Mesodermal cell (in vitro differentiated cells): ENCODE measurements at regions not wholly inside any gene's neighbourhood (a gene's known extent, or its start where the extent isn't known, plus 50 kb on each side); places are given as distances from the start of the nearest gene placed in this dataset.
"Not testable (repeated sequence)": the region's sequence is repeated elsewhere in the genome, so short reads cannot be mapped to it uniquely, and the experiment has no call there.

Source experiments
- H3K27ac ChIP-seq: 2 replicates; pipeline ENCODE4 v1.7.0; 2013; ENCODE audit warnings: mild to moderate bottlenecking, low read depth, low read length, moderate library complexity; ENCODE audit not compliant: severe bottlenecking
- H3K36me3 ChIP-seq: 2 replicates; pipeline ENCODE4 v1.7.1; 2013; ENCODE audit warnings: mild to moderate bottlenecking, low read length, moderate library complexity; ENCODE audit not compliant: control insufficient read depth, insufficient read depth
- H3K4me1 ChIP-seq: one replicate; pipeline ENCODE4 v1.7.1; 2013; ENCODE audit warnings: mild to moderate bottlenecking, low read length; ENCODE audit not compliant: insufficient read depth, control insufficient read depth, poor library complexity, severe bottlenecking
- H3K4me3 ChIP-seq: 2 replicates; pipeline ENCODE4 v1.7.0; 2013; ENCODE audit warnings: low read length, control low read depth, mild to moderate bottlenecking; ENCODE audit not compliant: insufficient read depth, poor library complexity, severe bottlenecking; ENCODE audit errors: extremely low read depth
- H3K9me3 ChIP-seq: 2 replicates; pipeline ENCODE4 v1.7.1; 2013; ENCODE audit warnings: mild to moderate bottlenecking, low read length, moderate library complexity; ENCODE audit not compliant: control insufficient read depth
- WGBS, 2 experiments: methylation state at CpG; one replicate each; pipeline ENCODE4 v1.1.5; 2013; ENCODE audit warnings: missing lambda C conversion rate in 2 of 2; ENCODE audit not compliant: insufficient coverage in 2 of 2; 5-methylcytosine and 5-hydroxymethylcytosine counted together

DNA sequence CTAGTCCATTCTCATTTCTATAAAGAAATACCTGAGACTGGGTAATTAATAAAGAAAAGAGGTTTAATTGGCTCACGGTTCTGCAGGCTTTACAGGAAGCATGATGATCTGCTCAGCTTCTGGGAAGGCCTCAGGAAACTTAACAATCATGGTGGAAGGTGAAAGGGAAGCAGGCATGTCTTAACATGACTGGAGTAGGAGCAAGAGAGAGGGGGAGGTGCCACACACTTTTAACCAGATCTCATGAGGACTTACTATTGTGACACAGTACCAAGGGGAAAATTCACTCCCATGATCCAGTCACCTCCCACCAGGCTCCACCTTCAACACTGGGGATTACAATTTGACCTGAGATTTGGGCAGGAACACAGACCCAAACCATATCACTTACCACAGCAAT lies 310.1 kb downstream of the SH3GL2 start:
- not testable (repeated sequence) for H3K9me3 ChIP-seq, H3K4me1 ChIP-seq, H3K27ac ChIP-seq, H3K36me3 ChIP-seq, H3K4me3 ChIP-seq
- WGBS, 2 experiments = 100% methylated on average over 1 of the region's 1 CpG

DNA sequence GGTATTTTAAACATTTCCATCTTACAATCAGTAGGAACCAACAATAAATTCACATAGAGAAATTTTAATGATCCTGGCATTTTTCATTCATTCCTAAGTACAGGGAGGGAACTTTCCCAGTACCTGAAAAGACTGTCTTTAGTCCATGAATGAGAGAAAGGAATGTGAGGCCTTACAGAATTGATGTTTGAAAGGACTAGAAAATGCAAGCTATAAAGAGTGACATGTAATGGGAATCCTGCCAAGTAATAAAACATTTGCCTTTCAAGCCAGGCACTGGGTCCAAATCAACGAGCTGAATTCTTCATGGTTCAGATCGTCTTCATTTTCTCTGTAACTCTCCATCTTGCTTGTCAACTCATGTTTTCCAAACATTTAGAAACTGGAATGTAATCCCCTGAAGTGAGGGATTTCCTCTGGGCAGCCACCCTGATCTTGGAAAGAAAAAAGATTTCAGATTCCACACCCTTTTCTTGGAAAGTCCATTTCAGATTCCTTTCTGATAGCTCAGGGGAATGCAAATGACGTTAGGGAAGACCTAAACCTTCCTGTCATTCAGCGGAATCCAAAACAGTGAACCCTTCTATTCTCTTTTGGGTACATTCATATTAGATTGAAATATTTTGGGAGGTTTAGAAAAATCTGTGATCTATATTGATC lies 315.8 kb downstream of the SH3GL2 start:
- Histone ChIP-seq H3K9me3 (no peaks in the 10 kb centered on the region), H3K36me3 (no peaks in the 10 kb centered on the region), H3K27ac (no peak overlapping the region), H3K4me1 (no peaks in the 10 kb centered on the region), H3K4me3 (no peak overlapping the region)
- WGBS, 2 experiments = 43 to 100% methylated on average over 2 of the region's 4 CpGs

DNA sequence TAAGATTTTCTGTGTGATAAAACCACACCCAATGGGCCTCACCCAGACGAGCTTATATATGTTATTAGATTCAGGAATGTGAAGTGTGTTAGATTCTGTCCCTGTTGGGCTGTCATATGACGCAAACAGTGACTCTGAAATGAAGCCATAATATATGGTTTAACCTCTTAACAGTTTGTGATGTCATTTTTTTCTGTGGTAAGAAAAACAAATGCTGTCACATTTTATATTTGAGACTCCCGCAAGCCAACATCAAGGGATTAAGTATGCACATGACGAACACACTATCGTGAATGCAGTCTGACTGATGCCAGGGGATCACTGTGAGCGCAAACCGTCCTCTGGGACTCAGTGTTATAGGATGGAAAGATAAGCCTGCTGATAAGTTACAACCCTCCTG lies 321.7 kb downstream of the SH3GL2 start:
- peaks cover under 1% of the 10 kb centered on the region for H3K4me1 ChIP-seq
- H3K9me3 ChIP-seq = no peaks in the 10 kb centered on the region
- H3K36me3 ChIP-seq = no peaks in the 10 kb centered on the region
- H3K4me3 ChIP-seq = no peak overlapping the region
- WGBS, 2 experiments = 90 to 98% methylated on average over 5 of the region's 7 CpGs
- H3K27ac ChIP-seq = no peak overlapping the region

DNA sequence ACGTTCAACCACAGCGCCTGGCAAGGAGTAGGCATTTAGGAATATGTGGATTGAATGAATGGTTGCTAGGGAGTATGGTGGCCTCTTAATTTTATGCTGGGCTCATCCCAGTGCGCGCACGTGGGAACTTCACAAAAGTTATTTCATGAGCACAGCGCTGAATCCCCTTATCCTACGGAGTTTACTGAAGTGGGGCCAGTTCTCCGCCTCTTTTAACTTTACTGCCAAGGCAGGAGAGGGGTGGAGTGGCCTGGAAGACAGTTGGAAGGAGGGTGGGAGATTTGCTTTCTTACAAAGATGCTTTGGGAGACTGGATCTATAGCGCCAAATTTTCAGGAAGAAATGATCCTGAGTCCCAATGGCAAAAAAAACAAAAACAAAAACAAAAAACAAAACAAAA lies 326.5 kb downstream of the SH3GL2 start:
- Histone ChIP-seq H3K36me3 (no peaks in the 10 kb centered on the region), H3K4me3 (no peak overlapping the region)
- 60 to 66% methylated on average over 2 to 5 of the region's 9 CpGs for WGBS, 2 experiments

DNA sequence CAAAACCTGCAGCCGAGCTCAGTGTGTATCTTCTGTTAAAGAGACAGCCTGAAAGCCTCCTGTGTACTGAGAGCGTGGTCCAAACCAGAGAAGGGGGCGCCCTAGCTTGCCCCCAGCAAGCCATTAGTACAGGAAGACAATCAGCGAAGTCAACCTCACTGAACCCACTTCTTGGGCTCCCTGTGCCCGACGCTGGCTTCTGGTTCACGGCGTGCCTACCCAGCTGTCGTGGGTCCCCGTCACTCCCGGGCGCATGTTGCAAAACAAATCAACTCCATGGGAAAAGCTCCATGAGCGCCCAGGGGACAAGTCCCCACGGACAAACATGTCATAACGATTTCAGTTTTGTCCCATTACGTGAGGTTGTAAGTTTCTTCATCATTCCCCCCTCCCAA lies 326.9 kb downstream of the SH3GL2 start:
- WGBS, 2 experiments = 4 to 23% methylated on average over 3 to 15 of the region's 16 CpGs

More for the DNA sequence above, 326.5 kb downstream of the SH3GL2 start:
- peaks cover 3% of the 10 kb centered on the region for H3K4me1 ChIP-seq
- no peaks in the 10 kb centered on the region for H3K9me3 ChIP-seq
- H3K27ac ChIP-seq = no peak overlapping the region

DNA sequence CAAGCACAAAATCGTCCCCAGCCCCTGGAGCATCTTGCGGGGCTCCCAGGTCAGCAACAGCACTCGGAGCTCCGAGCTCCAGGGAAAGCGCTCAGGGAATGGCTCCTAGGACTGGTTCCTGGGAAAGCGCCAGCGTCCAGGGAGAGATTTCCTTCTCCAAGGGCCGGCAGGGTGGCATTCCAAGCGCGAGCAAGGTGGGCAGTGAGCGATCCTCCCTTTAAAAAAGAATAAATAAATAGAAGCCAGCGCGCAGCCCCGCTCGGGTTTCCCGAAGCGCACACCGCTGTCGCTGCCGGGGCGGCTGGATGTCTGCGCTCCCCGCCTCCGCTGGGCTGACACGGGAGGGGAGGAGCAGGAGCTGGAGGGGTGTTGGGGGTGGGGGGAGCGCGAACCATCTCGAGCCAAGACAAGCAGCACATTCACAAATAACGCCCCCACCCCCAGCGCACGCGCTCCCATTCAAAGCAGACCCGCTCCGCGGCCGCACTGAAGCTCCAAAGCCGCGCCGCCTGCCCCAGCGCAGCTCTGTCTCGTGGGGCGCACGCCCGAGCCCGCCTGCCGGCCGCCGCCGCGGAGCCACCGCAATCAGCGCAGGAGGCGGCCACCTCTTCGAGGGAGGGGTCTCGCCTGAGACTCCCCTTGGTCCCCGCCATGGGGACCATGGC lies 327.4 kb downstream of the SH3GL2 start:
- H3K4me1 ChIP-seq = peaks cover 3% of the 10 kb centered on the region
- H3K36me3 ChIP-seq = no peaks in the 10 kb centered on the region
- H3K9me3 ChIP-seq = no peaks in the 10 kb centered on the region
- H3K4me3 ChIP-seq = peak overlapping the region; percentile 35
- 1% methylated on average over 30 to 36 of the region's 56 CpGs for WGBS, 2 experiments
- H3K27ac ChIP-seq = no peak overlapping the region

More for the DNA sequence above, 326.9 kb downstream of the SH3GL2 start:
- Histone ChIP-seq H3K4me3 (peak overlapping the region; percentile 35), H3K27ac (no peak overlapping the region), H3K4me1 (peaks cover 3% of the 10 kb centered on the region), H3K9me3 (no peaks in the 10 kb centered on the region), H3K36me3 (no peaks in the 10 kb centered on the region)

DNA sequence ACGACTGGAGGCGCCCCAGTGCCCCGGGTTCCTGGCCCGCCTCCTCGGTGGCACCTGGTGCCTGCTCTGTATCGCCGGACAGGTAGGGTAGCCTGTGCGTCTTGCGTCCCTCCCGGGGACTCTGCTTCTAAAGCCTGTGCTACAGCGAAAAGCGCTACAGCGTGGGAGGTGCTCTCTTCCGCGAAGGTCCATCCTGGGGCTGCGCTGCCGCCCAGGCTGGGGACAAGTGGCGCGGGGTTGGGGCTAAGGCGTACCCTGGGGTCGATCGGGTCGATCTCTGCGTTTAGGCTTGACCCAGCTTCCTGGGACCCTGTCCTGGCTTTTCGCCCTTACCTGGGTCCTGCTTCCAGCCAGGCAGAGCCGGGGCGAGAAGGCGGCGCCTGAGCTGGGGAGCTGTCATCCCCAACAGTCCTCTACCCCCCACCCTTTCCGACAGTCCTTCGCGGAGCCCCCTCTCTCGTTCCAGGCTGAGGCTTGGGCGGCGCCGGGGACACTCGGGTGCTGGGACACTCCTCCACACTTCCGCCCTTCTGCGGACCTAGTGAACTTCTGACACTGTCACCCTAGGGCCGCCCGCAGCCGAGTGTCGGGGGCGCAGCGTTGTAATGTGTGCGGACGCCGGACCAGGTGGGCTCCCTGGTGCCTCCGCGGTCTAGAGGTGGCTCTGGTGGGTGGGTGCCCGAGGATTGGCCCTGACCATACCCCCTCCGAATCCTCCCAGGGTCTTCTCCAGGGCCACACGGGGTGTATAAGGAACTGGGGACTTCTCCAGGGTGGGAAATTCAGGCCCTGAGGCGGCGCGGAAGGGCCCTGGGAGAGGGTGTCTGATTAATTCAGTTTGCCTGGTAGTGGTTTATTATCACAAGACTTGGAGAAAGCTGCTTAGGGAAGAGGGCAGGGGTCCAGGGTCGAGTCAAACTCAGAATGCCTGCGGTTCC lies 328.2 kb downstream of the SH3GL2 start:
- H3K9me3 ChIP-seq = no peaks in the 10 kb centered on the region
- WGBS, 2 experiments = 12% methylated on average over 28 to 39 of the region's 58 CpGs
- no peak overlapping the region for H3K27ac ChIP-seq
- H3K36me3 ChIP-seq = no peaks in the 10 kb centered on the region
- peaks cover 3% of the 10 kb centered on the region for H3K4me1 ChIP-seq
- H3K4me3 ChIP-seq = peak overlapping the region; percentile 35

DNA sequence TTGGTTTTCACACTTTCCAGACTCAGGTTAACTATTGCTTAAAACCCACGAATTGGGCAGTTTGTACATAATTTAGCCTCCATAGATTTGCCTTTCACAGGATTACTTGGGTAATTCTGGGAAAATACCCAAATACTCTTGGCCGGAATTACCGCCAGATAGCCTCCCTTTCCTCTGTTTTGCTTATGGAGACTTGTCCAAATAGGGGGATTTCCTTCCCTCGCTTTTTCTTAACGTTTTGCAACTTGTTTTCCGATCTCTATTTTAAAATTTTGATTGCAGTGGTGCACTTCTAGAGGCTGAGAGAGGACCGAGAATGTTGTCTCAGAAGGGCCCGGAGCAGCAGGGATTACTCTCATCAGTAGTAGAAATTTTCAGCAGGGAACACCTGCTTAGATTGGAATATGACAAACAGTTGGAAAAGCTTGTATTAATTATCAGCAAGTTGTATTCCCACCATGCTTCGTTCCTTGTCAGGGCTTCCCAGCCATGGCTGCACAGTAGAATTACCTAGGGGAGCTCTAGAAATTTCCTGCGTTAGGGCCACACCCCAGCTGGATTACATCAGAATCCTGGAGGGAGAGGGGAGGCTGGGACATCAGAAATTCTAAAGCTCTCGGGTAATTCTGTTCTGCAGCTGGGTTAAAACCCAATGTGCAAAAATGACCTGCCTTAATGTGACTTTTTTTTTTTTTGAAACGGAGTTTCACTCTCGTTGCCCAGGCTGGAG lies 329.1 kb downstream of the SH3GL2 start:
- Histone ChIP-seq H3K9me3 (no peaks in the 10 kb centered on the region), H3K4me1 (peaks cover 3% of the 10 kb centered on the region), H3K4me3 (no peak overlapping the region), H3K36me3 (no peaks in the 10 kb centered on the region), H3K27ac (no peak overlapping the region)
- WGBS, 2 experiments = 79 to 86% methylated on average over 10 of the region's 13 CpGs

DNA sequence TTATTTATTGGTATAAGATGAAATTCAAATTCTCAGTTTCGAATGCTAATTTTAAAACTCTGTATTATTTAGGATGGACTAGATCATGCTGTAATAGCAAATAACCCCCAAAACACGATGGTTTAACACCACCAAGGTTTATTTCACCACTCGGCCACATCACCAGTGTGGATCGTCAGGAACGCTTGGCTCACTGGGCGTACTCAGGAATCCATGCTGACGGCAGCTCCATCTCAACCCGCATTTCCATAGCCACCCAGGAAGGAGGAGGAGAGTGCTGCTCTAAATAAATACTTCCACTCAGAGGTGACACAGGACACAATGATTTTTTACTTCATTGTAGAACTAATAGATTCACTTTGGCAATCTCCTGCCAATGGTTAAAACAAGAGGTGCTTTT lies 347.4 kb downstream of the SH3GL2 start:
- H3K36me3 ChIP-seq = no peaks in the 10 kb centered on the region
- H3K4me3 ChIP-seq = no peak overlapping the region
- no peaks in the 10 kb centered on the region for H3K4me1 ChIP-seq
- no peak overlapping the region for H3K27ac ChIP-seq
- no peaks in the 10 kb centered on the region for H3K9me3 ChIP-seq
- 86% methylated on average over 4 of the region's 8 CpGs; no CpG with 5 or more reads in 1 of the 2 experiments for WGBS, 2 experiments

DNA sequence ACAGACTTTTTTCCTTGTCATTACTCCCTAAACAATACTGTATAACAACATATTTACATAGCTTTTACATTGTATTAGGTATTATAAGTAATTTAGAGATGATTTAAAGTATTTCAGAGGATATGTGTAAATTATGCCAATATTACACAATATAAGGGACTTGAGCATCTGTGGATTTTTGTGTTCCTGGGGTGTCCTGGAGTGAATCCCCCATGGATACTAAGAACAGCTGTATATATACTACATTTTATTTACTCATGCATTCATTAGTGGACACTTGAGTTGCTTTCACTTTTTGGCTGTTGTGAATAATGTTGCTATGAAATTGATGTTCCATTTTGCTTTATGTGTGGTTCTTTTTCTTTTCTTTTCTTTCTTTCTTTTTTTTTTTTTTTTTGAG lies 348.8 kb downstream of the SH3GL2 start:
- no peak overlapping the region for H3K4me3 ChIP-seq
- no peaks in the 10 kb centered on the region for H3K36me3 ChIP-seq
- H3K4me1 ChIP-seq = no peaks in the 10 kb centered on the region
- H3K27ac ChIP-seq = no peak overlapping the region
- no peaks in the 10 kb centered on the region for H3K9me3 ChIP-seq
